Loucy (cell line): ENCODE measurements at regions not wholly inside any gene's neighbourhood (a gene's known extent, or its start where the extent isn't known, plus 50 kb on each side); places are given as distances from the start of the nearest gene placed in this dataset.

Experiments used
- H2AFZ ChIP-seq: fragments of 200-600 bp; sonication (generic); 2 replicates; pipeline ENCODE4 v1.6.0; 2016; ENCODE audit warnings: antibody characterized with exemption, mild to moderate bottlenecking, low read length, moderate library complexity
- H3F3A ChIP-seq: fragments of 200-600 bp; 2 replicates; pipeline ENCODE4 v1.6.0; 2016; ENCODE audit warnings: antibody characterized with exemption, low read depth, mild to moderate bottlenecking
- H3K27me3 ChIP-seq: fragments of 200-600 bp; sonication (generic); 2 replicates; pipeline ENCODE4 v1.6.1; 2014; ENCODE audit warnings: low read length, mild to moderate bottlenecking; ENCODE audit not compliant: insufficient read depth, poor library complexity, severe bottlenecking
- H3K36me3 ChIP-seq: fragments of 200-600 bp; sonication (generic); 2 replicates; pipeline ENCODE4 v1.6.1; 2016; ENCODE audit warnings: low read length; ENCODE audit not compliant: insufficient read depth
- H3K4me1 ChIP-seq: fragments of 200-600 bp; sonication (generic); 2 replicates; pipeline ENCODE4 v1.5.1; 2014; ENCODE audit warnings: low read length, mild to moderate bottlenecking; ENCODE audit not compliant: insufficient read depth, poor library complexity, severe bottlenecking
- H3K4me2 ChIP-seq: fragments of 200-600 bp; sonication (generic); 2 replicates; pipeline ENCODE4 v1.6.0; 2014; ENCODE audit warnings: antibody characterized with exemption, low read length, low read depth, mild to moderate bottlenecking; ENCODE audit not compliant: poor library complexity, severe bottlenecking
- H3K4me3 ChIP-seq: fragments of 200-600 bp; sonication (generic); 2 replicates; pipeline ENCODE4 v1.5.1; 2014; ENCODE audit warnings: low read length, mild to moderate bottlenecking, mixed read lengths; ENCODE audit not compliant: poor library complexity, severe bottlenecking
- H3K79me2 ChIP-seq: fragments of 200-600 bp; sonication (generic); 2 replicates; pipeline ENCODE4 v1.6.1; 2014; ENCODE audit warnings: low read length; ENCODE audit not compliant: insufficient read depth
- H3K9ac ChIP-seq: fragments of 200-600 bp; sonication (generic); 2 replicates; pipeline ENCODE4 v1.6.0; 2014; ENCODE audit warnings: mild to moderate bottlenecking, low read depth, low read length, moderate library complexity; ENCODE audit not compliant: poor library complexity, severe bottlenecking
- H3K9me2 ChIP-seq: fragments of 200-600 bp; sonication (generic); replicated peaks from 2 replicates; pipeline ENCODE4 v1.6.1; 2016; ENCODE audit warnings: low read depth, low read length, mixed read lengths
- H3K9me3 ChIP-seq: fragments of 200-600 bp; sonication (generic); 2 replicates; pipeline ENCODE4 v1.6.1; 2014; ENCODE audit warnings: mild to moderate bottlenecking, antibody characterized with exemption, low read length, low read depth; ENCODE audit not compliant: insufficient read depth
- H4K20me1 ChIP-seq: fragments of 200-600 bp; sonication (generic); 2 replicates; pipeline ENCODE4 v1.6.0; 2014; ENCODE audit warnings: antibody characterized with exemption, low read length, mild to moderate bottlenecking; ENCODE audit not compliant: insufficient read depth, poor library complexity, severe bottlenecking
- EZH2phosphoT487 ChIP-seq: fragments of 200-600 bp; IDR thresholded peaks from 2 replicates; pipeline ENCODE4 v1.6.1; 2018; ENCODE audit warnings: antibody characterized with exemption, mild to moderate bottlenecking, moderate library complexity, borderline replicate concordance
- TF ChIP-seq, protein P1 (sequence below): fragments of 200-600 bp; sonication (generic); conservative IDR thresholded peaks from 2 replicates; pipeline ENCODE4 v1.5.1; 2014; ENCODE audit warnings: mild to moderate bottlenecking, antibody characterized with exemption, low read length

DNA sequence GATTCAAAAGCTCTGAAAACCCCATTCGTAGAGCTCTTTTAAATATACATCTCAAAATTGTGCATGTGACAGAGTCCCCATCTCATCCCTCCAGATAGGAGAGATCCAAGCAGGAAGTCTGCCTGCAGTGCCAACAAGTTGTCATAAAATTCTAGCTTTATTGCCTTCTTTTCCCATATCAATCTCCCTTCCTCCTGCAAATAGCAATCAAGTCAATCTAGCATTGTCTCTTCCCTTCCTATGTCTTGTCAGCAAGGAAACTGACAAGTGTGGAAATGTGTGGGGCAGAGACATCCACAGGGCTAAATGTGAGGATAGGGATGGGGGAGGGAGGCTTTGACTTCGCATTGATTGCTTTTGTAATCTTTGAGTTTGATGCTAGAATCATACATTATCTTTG, 165.2 kb downstream of the C1orf94 start:
- no peaks in the 10 kb centered on the region for H3K9me3 ChIP-seq
- no peak overlapping the region for H3K9ac ChIP-seq
- H3K4me1 ChIP-seq, result no peaks in the 10 kb centered on the region
- no peaks in the 10 kb centered on the region for H3K36me3 ChIP-seq
- H3K27me3 ChIP-seq, result no peaks in the 10 kb centered on the region
- H3K9me2 ChIP-seq, result no peaks in the 10 kb centered on the region
- H2AFZ ChIP-seq, result no peak overlapping the region
- no peaks in the 10 kb centered on the region for H3F3A ChIP-seq
- H3K4me3 ChIP-seq, result no peak overlapping the region
- no peaks in the 10 kb centered on the region for H4K20me1 ChIP-seq
- H3K79me2 ChIP-seq, result no peaks in the 10 kb centered on the region
- TF ChIP-seq, protein P1, sequence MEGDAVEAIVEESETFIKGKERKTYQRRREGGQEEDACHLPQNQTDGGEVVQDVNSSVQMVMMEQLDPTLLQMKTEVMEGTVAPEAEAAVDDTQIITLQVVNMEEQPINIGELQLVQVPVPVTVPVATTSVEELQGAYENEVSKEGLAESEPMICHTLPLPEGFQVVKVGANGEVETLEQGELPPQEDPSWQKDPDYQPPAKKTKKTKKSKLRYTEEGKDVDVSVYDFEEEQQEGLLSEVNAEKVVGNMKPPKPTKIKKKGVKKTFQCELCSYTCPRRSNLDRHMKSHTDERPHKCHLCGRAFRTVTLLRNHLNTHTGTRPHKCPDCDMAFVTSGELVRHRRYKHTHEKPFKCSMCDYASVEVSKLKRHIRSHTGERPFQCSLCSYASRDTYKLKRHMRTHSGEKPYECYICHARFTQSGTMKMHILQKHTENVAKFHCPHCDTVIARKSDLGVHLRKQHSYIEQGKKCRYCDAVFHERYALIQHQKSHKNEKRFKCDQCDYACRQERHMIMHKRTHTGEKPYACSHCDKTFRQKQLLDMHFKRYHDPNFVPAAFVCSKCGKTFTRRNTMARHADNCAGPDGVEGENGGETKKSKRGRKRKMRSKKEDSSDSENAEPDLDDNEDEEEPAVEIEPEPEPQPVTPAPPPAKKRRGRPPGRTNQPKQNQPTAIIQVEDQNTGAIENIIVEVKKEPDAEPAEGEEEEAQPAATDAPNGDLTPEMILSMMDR, result no peak
- TF ChIP-seq EZH2phosphoT487, result no peak
- H3K4me2 ChIP-seq, result no peak overlapping the region

DNA sequence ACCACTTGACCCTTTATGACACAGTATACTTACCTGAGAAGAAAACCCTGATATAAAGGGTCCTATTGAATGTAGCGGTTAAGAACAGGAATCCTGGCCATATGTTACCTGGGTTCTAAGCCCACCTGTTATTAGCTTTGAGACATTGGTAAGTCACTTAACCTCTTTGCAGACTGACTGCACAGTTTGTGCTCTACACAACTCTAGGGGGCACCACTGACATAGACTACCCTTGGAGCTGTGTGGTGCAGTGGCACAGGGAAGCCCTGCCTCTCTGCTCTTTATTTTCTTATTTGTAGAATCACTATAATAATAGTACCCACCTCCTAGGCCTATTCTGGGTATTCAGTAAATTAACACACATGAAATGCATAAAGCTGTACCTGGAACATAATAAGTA, 165.6 kb downstream of the C1orf94 start:
- TF ChIP-seq EZH2phosphoT487, result no peak
- TF ChIP-seq, protein P1, result no peak
- Histone ChIP-seq H3K9ac (no peak overlapping the region), H3K79me2 (no peaks in the 10 kb centered on the region)

DNA sequence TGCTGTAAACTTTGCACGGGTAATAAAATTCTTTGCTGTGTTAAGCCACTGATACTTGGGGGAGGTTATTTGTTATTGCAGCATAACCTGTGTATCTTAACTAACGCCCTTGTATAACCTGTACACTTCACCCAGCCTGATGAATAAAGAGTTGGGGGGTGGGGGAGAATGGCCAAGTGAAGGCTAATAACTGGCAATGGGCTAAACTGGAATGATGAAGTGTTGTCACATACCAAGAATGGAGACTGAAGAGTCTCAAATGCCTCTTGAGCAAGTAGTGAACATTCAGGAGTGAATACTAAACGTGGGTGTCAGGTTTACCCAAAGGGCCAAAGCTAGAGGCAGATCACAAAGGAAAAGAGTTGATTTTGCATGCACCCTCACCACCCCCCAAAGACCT, 169.4 kb downstream of the C1orf94 start:
- no peaks in the 10 kb centered on the region for H3K4me1 ChIP-seq
- no peak overlapping the region for H3K4me2 ChIP-seq
- no peaks in the 10 kb centered on the region for H3K79me2 ChIP-seq
- no peaks in the 10 kb centered on the region for H3F3A ChIP-seq
- no peaks in the 10 kb centered on the region for H3K36me3 ChIP-seq
- no peaks in the 10 kb centered on the region for H3K9me2 ChIP-seq
- H2AFZ ChIP-seq, result no peak overlapping the region
- TF ChIP-seq, protein P1, result no peak
- TF ChIP-seq EZH2phosphoT487, result no peak
- no peak overlapping the region for H3K4me3 ChIP-seq
- no peaks in the 10 kb centered on the region for H3K27me3 ChIP-seq
- H3K9me3 ChIP-seq, result no peaks in the 10 kb centered on the region
- H3K9ac ChIP-seq, result no peak overlapping the region
- no peaks in the 10 kb centered on the region for H4K20me1 ChIP-seq

More for the DNA sequence above, 165.6 kb downstream of the C1orf94 start:
- Histone ChIP-seq H3K27me3 (no peaks in the 10 kb centered on the region), H3K9me2 (no peaks in the 10 kb centered on the region), H3K36me3 (no peaks in the 10 kb centered on the region), H3K4me1 (no peaks in the 10 kb centered on the region), H3K4me2 (no peak overlapping the region), H3K9me3 (no peaks in the 10 kb centered on the region), H2AFZ (no peak overlapping the region), H3F3A (no peaks in the 10 kb centered on the region), H4K20me1 (no peaks in the 10 kb centered on the region), H3K4me3 (no peak overlapping the region)
